ENCODE measurements at regions not wholly inside any gene's neighbourhood (a gene's known extent, or its start where the extent isn't known, plus 50 kb on each side); places are given as distances from the start of the nearest gene placed in this dataset.
"Not testable (repeated sequence)": the region's sequence is repeated elsewhere in the genome, so short reads cannot be mapped to it uniquely, and the experiment has no call there.

- H3K27me3 ChIP-seq (ENCODE audit: control insufficient read depth, insufficient read depth, low read length); H3K4me1 ChIP-seq (ENCODE audit: control insufficient read depth, insufficient read depth, low read length); H3K27ac ChIP-seq (ENCODE audit: low read depth, low read length); H3K9me3 ChIP-seq (ENCODE audit: control insufficient read depth, insufficient read depth, low read depth, low read length); H3K36me3 ChIP-seq (ENCODE audit: control insufficient read depth, insufficient read depth, low read length); H3K4me3 ChIP-seq (ENCODE audit: low read depth, low read length); H3K9ac ChIP-seq (ENCODE audit: low read length): not testable (repeated sequence)
Measured at GRCh38 chr6:139726272-139726671, 351.8 kb upstream of the CITED2 start.

GRCh38 chr6:139722530-139722929 lies 348.1 kb upstream of the CITED2 start:
- no peak overlapping the region for H3K9ac ChIP-seq (ENCODE audit: low read length)
- H3K4me3 ChIP-seq (ENCODE audit: low read depth, low read length), result no peak overlapping the region
- H3K36me3 ChIP-seq (ENCODE audit: control insufficient read depth, insufficient read depth, low read length), result no peaks in the 10 kb centered on the region

GRCh38 chr6:139721954-139722353 lies 347.5 kb upstream of the CITED2 start:
- H3K27me3 ChIP-seq (ENCODE audit: control insufficient read depth, insufficient read depth, low read length), result no peaks in the 10 kb centered on the region
- H3K9ac ChIP-seq (ENCODE audit: low read length), result no peak overlapping the region
- H3K4me3 ChIP-seq (ENCODE audit: low read depth, low read length), result no peak overlapping the region
- no peak overlapping the region for H3K27ac ChIP-seq (ENCODE audit: low read depth, low read length)
- peaks cover 7% of the 10 kb centered on the region for H3K4me1 ChIP-seq (ENCODE audit: control insufficient read depth, insufficient read depth, low read length)
- no peaks in the 10 kb centered on the region for H3K36me3 ChIP-seq (ENCODE audit: control insufficient read depth, insufficient read depth, low read length)
- no peaks in the 10 kb centered on the region for H3K9me3 ChIP-seq (ENCODE audit: control insufficient read depth, insufficient read depth, low read depth, low read length)

More at GRCh38 chr6:139722530-139722929, 348.1 kb upstream of the CITED2 start:
- Histone ChIP-seq H3K27me3 (ENCODE audit: control insufficient read depth, insufficient read depth, low read length) (no peaks in the 10 kb centered on the region), H3K9me3 (ENCODE audit: control insufficient read depth, insufficient read depth, low read depth, low read length) (no peaks in the 10 kb centered on the region), H3K27ac (ENCODE audit: low read depth, low read length) (no peak overlapping the region), H3K4me1 (ENCODE audit: control insufficient read depth, insufficient read depth, low read length) (peaks cover 7% of the 10 kb centered on the region)

GRCh38 chr6:139713900-139714506 lies 339.6 kb upstream of the CITED2 start:
- H3K9ac ChIP-seq (ENCODE audit: low read length), result no peak overlapping the region
- no peaks in the 10 kb centered on the region for H3K36me3 ChIP-seq (ENCODE audit: control insufficient read depth, insufficient read depth, low read length)
- no peaks in the 10 kb centered on the region for H3K4me1 ChIP-seq (ENCODE audit: control insufficient read depth, insufficient read depth, low read length)
- no peak overlapping the region for H3K27ac ChIP-seq (ENCODE audit: low read depth, low read length)
- no peaks in the 10 kb centered on the region for H3K27me3 ChIP-seq (ENCODE audit: control insufficient read depth, insufficient read depth, low read length)
- H3K9me3 ChIP-seq (ENCODE audit: control insufficient read depth, insufficient read depth, low read depth, low read length), result no peaks in the 10 kb centered on the region
- H3K4me3 ChIP-seq (ENCODE audit: low read depth, low read length), result no peak overlapping the region

- H3K4me3 ChIP-seq (ENCODE audit: low read depth, low read length), result no peak overlapping the region
- no peaks in the 10 kb centered on the region for H3K36me3 ChIP-seq (ENCODE audit: control insufficient read depth, insufficient read depth, low read length)
- H3K27ac ChIP-seq (ENCODE audit: low read depth, low read length), result no peak overlapping the region
- H3K9ac ChIP-seq (ENCODE audit: low read length), result no peak overlapping the region
- H3K9me3 ChIP-seq (ENCODE audit: control insufficient read depth, insufficient read depth, low read depth, low read length), result no peaks in the 10 kb centered on the region
- H3K4me1 ChIP-seq (ENCODE audit: control insufficient read depth, insufficient read depth, low read length), result no peaks in the 10 kb centered on the region
- no peaks in the 10 kb centered on the region for H3K27me3 ChIP-seq (ENCODE audit: control insufficient read depth, insufficient read depth, low read length)
Measured at GRCh38 chr6:139713424-139713823, 339.0 kb upstream of the CITED2 start.

- H3K36me3 ChIP-seq (ENCODE audit: control insufficient read depth, insufficient read depth, low read length), result no peaks in the 10 kb centered on the region
- H3K9ac ChIP-seq (ENCODE audit: low read length), result no peak overlapping the region
- no peaks in the 10 kb centered on the region for H3K9me3 ChIP-seq (ENCODE audit: control insufficient read depth, insufficient read depth, low read depth, low read length)
- no peak overlapping the region for H3K27ac ChIP-seq (ENCODE audit: low read depth, low read length)
- H3K4me3 ChIP-seq (ENCODE audit: low read depth, low read length), result no peak overlapping the region
- H3K4me1 ChIP-seq (ENCODE audit: control insufficient read depth, insufficient read depth, low read length), result no peaks in the 10 kb centered on the region
- H3K27me3 ChIP-seq (ENCODE audit: control insufficient read depth, insufficient read depth, low read length), result no peaks in the 10 kb centered on the region
Measured at GRCh38 chr6:139712830-139713229, 338.4 kb upstream of the CITED2 start.

- H3K27me3 ChIP-seq (ENCODE audit: control insufficient read depth, insufficient read depth, low read length), result no peaks in the 10 kb centered on the region
- H3K9ac ChIP-seq (ENCODE audit: low read length), result no peak overlapping the region
- H3K36me3 ChIP-seq (ENCODE audit: control insufficient read depth, insufficient read depth, low read length), result no peaks in the 10 kb centered on the region
- H3K9me3 ChIP-seq (ENCODE audit: control insufficient read depth, insufficient read depth, low read depth, low read length), result no peaks in the 10 kb centered on the region
- no peaks in the 10 kb centered on the region for H3K4me1 ChIP-seq (ENCODE audit: control insufficient read depth, insufficient read depth, low read length)
- H3K27ac ChIP-seq (ENCODE audit: low read depth, low read length), result no peak overlapping the region
- H3K4me3 ChIP-seq (ENCODE audit: low read depth, low read length), result no peak overlapping the region
Measured at GRCh38 chr6:139711804-139712585, 337.5 kb upstream of the CITED2 start.

- H3K4me1 ChIP-seq (ENCODE audit: control insufficient read depth, insufficient read depth, low read length), result no peaks in the 10 kb centered on the region
- no peaks in the 10 kb centered on the region for H3K36me3 ChIP-seq (ENCODE audit: control insufficient read depth, insufficient read depth, low read length)
- peaks cover under 1% of the 10 kb centered on the region; the same call in 1 of the 2 replicates for H3K9me3 ChIP-seq (ENCODE audit: control insufficient read depth, insufficient read depth, low read depth, low read length)
- no peak overlapping the region for H3K4me3 ChIP-seq (ENCODE audit: low read depth, low read length)
- no peak overlapping the region for H3K9ac ChIP-seq (ENCODE audit: low read length)
- H3K27ac ChIP-seq (ENCODE audit: low read depth, low read length), result no peak overlapping the region
- no peaks in the 10 kb centered on the region for H3K27me3 ChIP-seq (ENCODE audit: control insufficient read depth, insufficient read depth, low read length)
Measured at GRCh38 chr6:139710556-139710955, 336.1 kb upstream of the CITED2 start.

GRCh38 chr6:139708337-139709199 lies 334.1 kb upstream of the CITED2 start:
- Histone ChIP-seq H3K9ac (ENCODE audit: low read length) (no peak overlapping the region), H3K27me3 (ENCODE audit: control insufficient read depth, insufficient read depth, low read length) (no peaks in the 10 kb centered on the region), H3K27ac (ENCODE audit: low read depth, low read length) (no peak overlapping the region), H3K36me3 (ENCODE audit: control insufficient read depth, insufficient read depth, low read length) (no peaks in the 10 kb centered on the region), H3K4me3 (ENCODE audit: low read depth, low read length) (no peak overlapping the region), H3K4me1 (ENCODE audit: control insufficient read depth, insufficient read depth, low read length) (no peaks in the 10 kb centered on the region), H3K9me3 (ENCODE audit: control insufficient read depth, insufficient read depth, low read depth, low read length) (peaks cover 6% of the 10 kb centered on the region; the same call in 1 of the 2 replicates)

- H3K4me1 ChIP-seq (ENCODE audit: control insufficient read depth, insufficient read depth, low read length), result no peaks in the 10 kb centered on the region
- H3K9ac ChIP-seq (ENCODE audit: low read length), result no peak overlapping the region
- H3K9me3 ChIP-seq (ENCODE audit: control insufficient read depth, insufficient read depth, low read depth, low read length), result peaks cover 6% of the 10 kb centered on the region; the same call in 1 of the 2 replicates
- no peak overlapping the region for H3K4me3 ChIP-seq (ENCODE audit: low read depth, low read length)
- no peaks in the 10 kb centered on the region for H3K27me3 ChIP-seq (ENCODE audit: control insufficient read depth, insufficient read depth, low read length)
- no peak overlapping the region for H3K27ac ChIP-seq (ENCODE audit: low read depth, low read length)
- H3K36me3 ChIP-seq (ENCODE audit: control insufficient read depth, insufficient read depth, low read length), result no peaks in the 10 kb centered on the region
Measured at GRCh38 chr6:139706912-139707311, 332.5 kb upstream of the CITED2 start.

GRCh38 chr6:139705284-139705683 lies 330.8 kb upstream of the CITED2 start:
- no peaks in the 10 kb centered on the region for H3K36me3 ChIP-seq (ENCODE audit: control insufficient read depth, insufficient read depth, low read length)
- H3K4me3 ChIP-seq (ENCODE audit: low read depth, low read length), result no peak overlapping the region
- no peak overlapping the region for H3K27ac ChIP-seq (ENCODE audit: low read depth, low read length)
- H3K9me3 ChIP-seq (ENCODE audit: control insufficient read depth, insufficient read depth, low read depth, low read length), result peaks cover 6% of the 10 kb centered on the region; the same call in 1 of the 2 replicates
- no peaks in the 10 kb centered on the region for H3K27me3 ChIP-seq (ENCODE audit: control insufficient read depth, insufficient read depth, low read length)
- no peak overlapping the region for H3K9ac ChIP-seq (ENCODE audit: low read length)
- H3K4me1 ChIP-seq (ENCODE audit: control insufficient read depth, insufficient read depth, low read length), result no peaks in the 10 kb centered on the region
